ENCODE measurements at regions not wholly inside any gene's neighbourhood (a gene's known extent, or its start where the extent isn't known, plus 50 kb on each side); places are given as distances from the start of the nearest gene placed in this dataset.

DNA sequence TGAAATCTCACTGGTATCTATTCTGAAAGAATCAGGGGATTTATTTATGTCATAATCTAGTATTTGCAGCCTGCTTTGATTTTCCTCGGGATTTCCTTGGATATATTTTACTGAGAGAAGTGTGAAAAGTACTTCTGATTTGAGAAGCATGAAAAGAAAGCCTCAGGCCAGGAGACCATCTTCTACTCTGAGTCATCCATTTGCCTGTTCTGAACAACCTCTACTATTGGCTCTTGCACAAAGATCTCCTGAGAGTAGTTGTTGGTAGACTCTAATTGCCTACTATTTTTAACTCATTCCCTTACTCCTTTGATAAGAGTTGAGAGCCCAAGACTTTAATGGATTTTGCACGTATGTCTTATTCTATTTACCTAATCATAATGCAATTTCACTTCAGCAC lies 318.9 kb downstream of the BCHE start:
- TF ChIP-seq POLR2A (IDR thresholded peaks at IDR 0.05; ENCODE audit: low read length) (no peak), GATA1 (IDR thresholded peaks at IDR 0.05; ENCODE audit: low read depth, low read length) (no peak)

All from erythroblast (primary cell).